Suprapubic skin (tissue), 4 donors: ENCODE measurements at regions not wholly inside any gene's neighbourhood (a gene's known extent, or its start where the extent isn't known, plus 50 kb on each side); places are given as distances from the start of the nearest gene placed in this dataset.

Experiments
- EP300 ChIP-seq: sonication (generic); formaldehyde crosslinking; IDR thresholded peaks from one replicate; pipeline ENCODE4 v1.6.1; 2017; ENCODE audit warnings: antibody characterized with exemption
- POLR2AphosphoS5 ChIP-seq, 3 donors: sonication (generic); formaldehyde crosslinking; IDR thresholded peaks; one replicate each; pipeline ENCODE4 v1.6.1; 2017; ENCODE audit warnings: antibody characterized with exemption in 3 of 3
- TF ChIP-seq, protein P1 (sequence below), 2 donors: fragments of 200-600 bp in 1 of 2; fragments of 450-650 bp in 1 of 2; sonication (generic) in 1 of 2; IDR thresholded peaks; one replicate each; pipeline ENCODE4 v1.5.1; 2016 to 2019; ENCODE audit warnings: antibody characterized with exemption in 2 of 2, mild to moderate bottlenecking in 1 of 2, moderate library complexity in 1 of 2

- TF ChIP-seq POLR2AphosphoS5 (IDR thresholded peaks at IDR 0.05) = no peak
- no peak for TF ChIP-seq EP300
- TF ChIP-seq, protein P1, sequence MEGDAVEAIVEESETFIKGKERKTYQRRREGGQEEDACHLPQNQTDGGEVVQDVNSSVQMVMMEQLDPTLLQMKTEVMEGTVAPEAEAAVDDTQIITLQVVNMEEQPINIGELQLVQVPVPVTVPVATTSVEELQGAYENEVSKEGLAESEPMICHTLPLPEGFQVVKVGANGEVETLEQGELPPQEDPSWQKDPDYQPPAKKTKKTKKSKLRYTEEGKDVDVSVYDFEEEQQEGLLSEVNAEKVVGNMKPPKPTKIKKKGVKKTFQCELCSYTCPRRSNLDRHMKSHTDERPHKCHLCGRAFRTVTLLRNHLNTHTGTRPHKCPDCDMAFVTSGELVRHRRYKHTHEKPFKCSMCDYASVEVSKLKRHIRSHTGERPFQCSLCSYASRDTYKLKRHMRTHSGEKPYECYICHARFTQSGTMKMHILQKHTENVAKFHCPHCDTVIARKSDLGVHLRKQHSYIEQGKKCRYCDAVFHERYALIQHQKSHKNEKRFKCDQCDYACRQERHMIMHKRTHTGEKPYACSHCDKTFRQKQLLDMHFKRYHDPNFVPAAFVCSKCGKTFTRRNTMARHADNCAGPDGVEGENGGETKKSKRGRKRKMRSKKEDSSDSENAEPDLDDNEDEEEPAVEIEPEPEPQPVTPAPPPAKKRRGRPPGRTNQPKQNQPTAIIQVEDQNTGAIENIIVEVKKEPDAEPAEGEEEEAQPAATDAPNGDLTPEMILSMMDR (IDR thresholded peaks at IDR 0.05) = no peak
Measured at GRCh38 chr7:80311313-80311712, 176.7 kb downstream of the GNAI1 start.
